Stomach (tissue), 4 donors: ENCODE measurements at regions not wholly inside any gene's neighbourhood (a gene's known extent, or its start where the extent isn't known, plus 50 kb on each side); places are given as distances from the start of the nearest gene placed in this dataset.

Experiments
- EP300 ChIP-seq: sonication (generic); formaldehyde crosslinking; IDR thresholded peaks from one replicate; pipeline ENCODE4 v1.6.1; 2017; ENCODE audit warnings: antibody characterized with exemption
- POLR2A ChIP-seq, 4 donors: fragments of 450-650 bp; IDR thresholded peaks; one replicate each; pipeline ENCODE4 v1.6.1; 2016; ENCODE audit warnings: antibody characterized with exemption in 4 of 4, control low read depth in 2 of 4, mild to moderate bottlenecking in 1 of 4, moderate library complexity in 1 of 4
- TF ChIP-seq, protein P1 (sequence below), 7 experiments: fragments of 450-650 bp in 4 of 7; fragments of 200-600 bp in 3 of 7; sonication (generic) in 3 of 7; IDR thresholded peaks; one replicate each; pipeline ENCODE4 v1.5.1; 2016 to 2019; ENCODE audit warnings: antibody characterized with exemption in 7 of 7, control low read depth in 2 of 7, mild to moderate bottlenecking in 1 of 7

DNA sequence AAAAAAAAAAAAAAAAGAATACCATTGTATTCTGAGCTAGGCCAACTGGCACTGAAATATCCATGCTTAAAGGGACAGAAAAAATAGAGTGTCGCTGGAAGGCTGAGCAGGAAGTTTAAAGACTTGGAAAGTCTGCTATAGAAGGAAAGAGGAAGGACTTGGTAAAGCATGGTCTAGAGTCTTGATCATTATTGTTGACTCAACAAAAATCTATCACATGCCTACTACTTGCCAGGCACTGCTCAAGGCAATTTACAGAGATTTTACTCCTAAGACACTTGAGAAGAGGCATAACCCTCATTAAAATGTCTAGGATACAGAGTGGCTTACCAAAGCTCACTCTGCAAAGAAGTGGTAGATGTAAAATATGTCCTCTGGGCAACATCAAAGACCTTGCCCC is 324.0 kb upstream of the DAB1 start:
- TF ChIP-seq EP300 (no peak), POLR2A (IDR thresholded peaks at IDR 0.05) (no peak)
- TF ChIP-seq, protein P1, sequence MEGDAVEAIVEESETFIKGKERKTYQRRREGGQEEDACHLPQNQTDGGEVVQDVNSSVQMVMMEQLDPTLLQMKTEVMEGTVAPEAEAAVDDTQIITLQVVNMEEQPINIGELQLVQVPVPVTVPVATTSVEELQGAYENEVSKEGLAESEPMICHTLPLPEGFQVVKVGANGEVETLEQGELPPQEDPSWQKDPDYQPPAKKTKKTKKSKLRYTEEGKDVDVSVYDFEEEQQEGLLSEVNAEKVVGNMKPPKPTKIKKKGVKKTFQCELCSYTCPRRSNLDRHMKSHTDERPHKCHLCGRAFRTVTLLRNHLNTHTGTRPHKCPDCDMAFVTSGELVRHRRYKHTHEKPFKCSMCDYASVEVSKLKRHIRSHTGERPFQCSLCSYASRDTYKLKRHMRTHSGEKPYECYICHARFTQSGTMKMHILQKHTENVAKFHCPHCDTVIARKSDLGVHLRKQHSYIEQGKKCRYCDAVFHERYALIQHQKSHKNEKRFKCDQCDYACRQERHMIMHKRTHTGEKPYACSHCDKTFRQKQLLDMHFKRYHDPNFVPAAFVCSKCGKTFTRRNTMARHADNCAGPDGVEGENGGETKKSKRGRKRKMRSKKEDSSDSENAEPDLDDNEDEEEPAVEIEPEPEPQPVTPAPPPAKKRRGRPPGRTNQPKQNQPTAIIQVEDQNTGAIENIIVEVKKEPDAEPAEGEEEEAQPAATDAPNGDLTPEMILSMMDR (IDR thresholded peaks at IDR 0.05), result no peak
